ENCODE measurements at regions not wholly inside any gene's neighbourhood (a gene's known extent, or its start where the extent isn't known, plus 50 kb on each side); places are given as distances from the start of the nearest gene placed in this dataset.

- TF ChIP-seq DPF2 (IDR thresholded peaks at IDR 0.05) (0 out of 2 replicates have a peak, but pooled peaks have one; percentile 16), ZNF436 (CRISPR knock-in tag; IDR thresholded peaks at IDR 0.05) (no peak), SNAPC5 (CRISPR knock-in tag; IDR thresholded peaks at IDR 0.05) (no peak), FOXA1 (IDR thresholded peaks at IDR 0.05; ENCODE audit: borderline replicate concordance) (no peak), ZNF79 (CRISPR knock-in tag; IDR thresholded peaks at IDR 0.05; ENCODE audit: low read depth) (no peak), SMARCA5 (IDR thresholded peaks at IDR 0.05) (no peak), POLR2AphosphoS2 (IDR thresholded peaks at IDR 0.05; ENCODE audit: low read length) (no peak), CBX2 (IDR thresholded peaks at IDR 0.05; ENCODE audit: insufficient read depth, low read length, poor library complexity, severe bottlenecking) (no peak), ATF7 (IDR thresholded peaks at IDR 0.05) (peak; percentile 95), BHLHE40 (IDR thresholded peaks at IDR 0.05; ENCODE audit: low read length) (no peak), ZNF23 (CRISPR knock-in tag; IDR thresholded peaks at IDR 0.05) (no peak), ATF1 (CRISPR knock-in tag; IDR thresholded peaks at IDR 0.05) (no peak), ATF1 (tag; IDR thresholded peaks at IDR 0.05) (peak; percentile 25; the same call in 1 of the 2 replicates), ZBTB2 (IDR thresholded peaks at IDR 0.05) (no peak)
- TF ChIP-seq, protein P1, sequence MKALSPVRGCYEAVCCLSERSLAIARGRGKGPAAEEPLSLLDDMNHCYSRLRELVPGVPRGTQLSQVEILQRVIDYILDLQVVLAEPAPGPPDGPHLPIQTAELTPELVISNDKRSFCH (CRISPR knock-in tag; IDR thresholded peaks at IDR 0.05) = no peak
- TF ChIP-seq, protein P1 (tag; IDR thresholded peaks at IDR 0.05) = no peak
Measured at GRCh38 chr3:150268426-150269391, 139.4 kb upstream of the TSC22D2 start (continued).
